NCI-H748 (cell line): ENCODE measurements at regions not wholly inside any gene's neighbourhood (a gene's known extent, or its start where the extent isn't known, plus 50 kb on each side); places are given as distances from the start of the nearest gene placed in this dataset.

Experiments
- DNase-seq: peaks from one replicate; lab custom pipeline; 2025; ENCODE audit not compliant: unreplicated experiment; lab: John Stamatoyannopoulos, UW

- no peak for DNase-seq
Observed at GRCh38 chr4:3715855-3716630, 50.1 kb upstream of the ADRA2C start.

GRCh38 chr4:3715061-3715854 is 50.9 kb upstream of the ADRA2C start:
- DNase-seq = no peak

GRCh38 chr4:3714642-3715001 is 51.6 kb upstream of the ADRA2C start:
- DNase-seq = no peak

GRCh38 chr4:3713817-3714641 is 52.2 kb upstream of the ADRA2C start:
- DNase-seq = no peak

GRCh38 chr4:3713346-3713745 is 52.8 kb upstream of the ADRA2C start:
- DNase-seq = no peak

GRCh38 chr4:3712936-3713335 is 53.2 kb upstream of the ADRA2C start:
- DNase-seq = no peak

- no peak for DNase-seq
Observed at GRCh38 chr4:3712112-3712805, 53.9 kb upstream of the ADRA2C start.

- DNase-seq = no peak
Observed at GRCh38 chr4:3711183-3712111, 54.7 kb upstream of the ADRA2C start.

GRCh38 chr4:3710451-3711182 is 55.6 kb upstream of the ADRA2C start:
- DNase-seq = no peak

GRCh38 chr4:3709846-3710441 is 56.2 kb upstream of the ADRA2C start:
- no peak for DNase-seq

GRCh38 chr4:3709061-3709845 is 56.9 kb upstream of the ADRA2C start:
- DNase-seq = no peak

GRCh38 chr4:3708611-3709010 is 57.6 kb upstream of the ADRA2C start:
- no peak for DNase-seq

- DNase-seq = no peak
Observed at GRCh38 chr4:3708103-3708510, 58.1 kb upstream of the ADRA2C start.

- no peak for DNase-seq
Observed at GRCh38 chr4:3707423-3708102, 58.6 kb upstream of the ADRA2C start.

GRCh38 chr4:3706565-3707422 is 59.4 kb upstream of the ADRA2C start:
- no peak for DNase-seq

- no peak for DNase-seq
Observed at GRCh38 chr4:3706111-3706511, 60.1 kb upstream of the ADRA2C start.
